ENCODE measurements at regions not wholly inside any gene's neighbourhood (a gene's known extent, or its start where the extent isn't known, plus 50 kb on each side); places are given as distances from the start of the nearest gene placed in this dataset.
"Not testable (repeated sequence)": the region's sequence is repeated elsewhere in the genome, so short reads cannot be mapped to it uniquely, and the experiment has no call there.

DNA sequence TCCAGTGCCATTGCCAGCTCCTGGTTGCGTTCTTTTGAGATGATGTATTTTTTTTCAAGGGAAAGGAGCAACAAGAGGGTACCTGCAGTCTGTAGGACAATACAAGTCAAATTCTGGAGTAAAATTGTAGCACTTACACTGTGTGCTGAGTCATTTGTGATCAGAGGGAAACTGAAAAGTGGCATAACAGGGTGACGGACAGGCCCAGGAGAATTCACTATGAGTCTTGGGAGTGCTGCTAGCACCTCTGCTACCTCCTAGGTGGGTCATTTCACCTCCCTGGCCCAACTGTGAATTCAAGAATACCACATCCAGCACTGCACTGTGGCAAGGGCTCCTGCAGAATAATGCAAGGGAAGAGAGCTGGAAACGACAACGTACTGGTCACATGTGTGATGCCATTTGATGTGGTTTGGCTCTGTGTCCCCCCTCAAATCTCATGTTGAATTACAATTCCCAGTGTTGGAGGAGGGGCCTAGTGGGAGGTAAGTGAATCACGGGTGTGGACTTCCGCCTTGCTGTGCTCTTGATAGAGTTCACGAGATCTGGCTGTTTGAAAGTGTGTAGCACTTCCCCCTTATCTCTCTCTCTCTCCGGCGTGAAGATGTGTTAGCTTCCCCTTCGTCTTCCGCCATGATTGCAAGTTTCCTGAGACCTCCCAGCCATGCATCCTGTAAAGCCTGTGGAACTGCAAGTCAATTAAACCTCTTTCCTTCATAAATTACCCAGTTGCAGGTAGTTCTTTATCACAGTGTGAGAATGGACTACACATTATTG is 261.0 kb downstream of the BCL2L11 start:
- H3K4me3 Mint-ChIP-seq; H3K27me3 Mint-ChIP-seq (ENCODE audit: low read depth); H4K5ac ChIP-seq (ENCODE audit: insufficient read length, low read depth, low read length); H3K4me2 ChIP-seq (ENCODE audit: insufficient read depth, insufficient read length, low read length); H3K27me3 ChIP-seq (ENCODE audit: insufficient read depth, low read length); H2BK12ac ChIP-seq (ENCODE audit: insufficient read length, low read depth, low read length); H2BK120ac ChIP-seq (ENCODE audit: low read depth, low read length, poor library complexity, severe bottlenecking); H3K23me2 ChIP-seq (ENCODE audit: insufficient read length, low read depth, low read length, poor library complexity, severe bottlenecking); H3K9ac ChIP-seq (ENCODE audit: extremely low read depth, insufficient read length, low read length); DNase-seq; H2BK5ac ChIP-seq (ENCODE audit: insufficient read length, low read length); H3K36me3 Mint-ChIP-seq (ENCODE audit: insufficient read depth in 1 of 3, low read depth in 3 of 3); H2AFZ ChIP-seq (ENCODE audit: low read length); H3T11ph ChIP-seq (ENCODE audit: low read length); H2BK15ac ChIP-seq (ENCODE audit: low read depth, low read length); H3K27ac ChIP-seq (ENCODE audit: insufficient read length, low read depth, low read length); H3K79me2 ChIP-seq (ENCODE audit: insufficient read depth, low read length); H3K9me3 Mint-ChIP-seq; H2BK20ac ChIP-seq (ENCODE audit: low read depth, low read length, poor library complexity, severe bottlenecking); H4K20me1 ChIP-seq (ENCODE audit: control insufficient read depth, insufficient read depth, insufficient read length); H3K18ac ChIP-seq (ENCODE audit: insufficient read length, low read depth, low read length); H3K79me1 ChIP-seq (ENCODE audit: insufficient read depth, low read depth, low read length, poor library complexity, severe bottlenecking); H3K4ac ChIP-seq (ENCODE audit: low read depth, low read length); H3K4me1 Mint-ChIP-seq; H4K8ac ChIP-seq (replicated peaks; ENCODE audit: insufficient read length, low read depth, low read length); H3K4me1 ChIP-seq (ENCODE audit: insufficient read depth, low read length); H3K23ac ChIP-seq (ENCODE audit: insufficient read length, low read depth, low read length); H3K9me3 ChIP-seq (ENCODE audit: control insufficient read depth, low read depth, low read length); H3K14ac ChIP-seq (ENCODE audit: insufficient read depth, low read length); H4K91ac ChIP-seq (ENCODE audit: insufficient read length, low read depth, low read length); H3K56ac ChIP-seq (ENCODE audit: insufficient read length, low read depth, low read length); H3K27ac Mint-ChIP-seq; H2AK5ac ChIP-seq (ENCODE audit: insufficient read length, low read length): not testable (repeated sequence)
- no CpG with 5 or more reads among the region's 11 CpGs for WGBS (ENCODE audit: extremely low coverage, insufficient read length, low lambda C conversion rate)

DNA sequence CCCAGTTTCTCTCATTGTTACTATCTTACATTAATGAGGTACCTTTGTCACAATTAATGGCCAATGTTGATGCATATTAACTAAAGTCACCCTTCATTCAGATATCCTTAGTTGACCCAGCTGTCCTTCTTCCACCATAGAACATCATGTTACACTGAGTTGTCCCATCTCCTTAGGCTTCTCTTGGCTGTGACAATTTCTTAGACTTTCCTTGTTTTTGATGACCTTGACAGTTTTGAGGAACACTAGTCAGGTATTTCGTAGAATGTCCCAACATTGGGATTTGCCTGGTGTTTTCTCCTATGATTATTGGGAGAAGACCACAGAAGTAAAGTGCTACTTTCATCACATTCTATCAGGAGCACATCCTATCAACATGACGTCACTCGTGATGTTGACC is 261.8 kb downstream of the BCL2L11 start:
- H3K4me1 Mint-ChIP-seq: not testable (repeated sequence)

More for the DNA sequence above, 261.8 kb downstream of the BCL2L11 start:
- H3K79me1 ChIP-seq (ENCODE audit: insufficient read depth, low read depth, low read length, poor library complexity, severe bottlenecking); H2AK5ac ChIP-seq (ENCODE audit: insufficient read length, low read length); H3K14ac ChIP-seq (ENCODE audit: insufficient read depth, low read length); H3K18ac ChIP-seq (ENCODE audit: insufficient read length, low read depth, low read length); H4K8ac ChIP-seq (replicated peaks; ENCODE audit: insufficient read length, low read depth, low read length); H3K56ac ChIP-seq (ENCODE audit: insufficient read length, low read depth, low read length); H3K23me2 ChIP-seq (ENCODE audit: insufficient read length, low read depth, low read length, poor library complexity, severe bottlenecking); H3K9me3 ChIP-seq (ENCODE audit: control insufficient read depth, low read depth, low read length); H2AFZ ChIP-seq (ENCODE audit: low read length); H4K20me1 ChIP-seq (ENCODE audit: control insufficient read depth, insufficient read depth, insufficient read length); H3K27ac Mint-ChIP-seq; DNase-seq; H2BK5ac ChIP-seq (ENCODE audit: insufficient read length, low read length); H3K23ac ChIP-seq (ENCODE audit: insufficient read length, low read depth, low read length); H3K27me3 Mint-ChIP-seq (ENCODE audit: low read depth); H3K4ac ChIP-seq (ENCODE audit: low read depth, low read length); H2BK12ac ChIP-seq (ENCODE audit: insufficient read length, low read depth, low read length); H3K9ac ChIP-seq (ENCODE audit: extremely low read depth, insufficient read length, low read length); H3K4me2 ChIP-seq (ENCODE audit: insufficient read depth, insufficient read length, low read length); H4K5ac ChIP-seq (ENCODE audit: insufficient read length, low read depth, low read length); H3K4me3 Mint-ChIP-seq; H4K91ac ChIP-seq (ENCODE audit: insufficient read length, low read depth, low read length); H2BK20ac ChIP-seq (ENCODE audit: low read depth, low read length, poor library complexity, severe bottlenecking); H3K27ac ChIP-seq (ENCODE audit: insufficient read length, low read depth, low read length); H3K27me3 ChIP-seq (ENCODE audit: insufficient read depth, low read length); H2BK15ac ChIP-seq (ENCODE audit: low read depth, low read length); H3K36me3 Mint-ChIP-seq (ENCODE audit: insufficient read depth in 1 of 3, low read depth in 3 of 3); H2BK120ac ChIP-seq (ENCODE audit: low read depth, low read length, poor library complexity, severe bottlenecking); H3T11ph ChIP-seq (ENCODE audit: low read length); H3K4me1 ChIP-seq (ENCODE audit: insufficient read depth, low read length); H3K79me2 ChIP-seq (ENCODE audit: insufficient read depth, low read length); H3K9me3 Mint-ChIP-seq: not testable (repeated sequence)
- no CpG with 5 or more reads among the region's 3 CpGs for WGBS (ENCODE audit: extremely low coverage, insufficient read length, low lambda C conversion rate)

All from H9 (cell line).